ENCODE measurements at regions not wholly inside any gene's neighbourhood (a gene's known extent, or its start where the extent isn't known, plus 50 kb on each side); places are given as distances from the start of the nearest gene placed in this dataset.

- no peaks in the 10 kb centered on the region for H3F3A ChIP-seq (replicated peaks; ENCODE audit: low read depth)
- no peak overlapping the region for H3K27ac ChIP-seq (ENCODE audit: low read depth)
- no peak overlapping the region for H3K4me2 ChIP-seq
- H3K36me3 ChIP-seq (ENCODE audit: insufficient read depth): no peaks in the 10 kb centered on the region
- H3K79me2 ChIP-seq (replicated peaks; ENCODE audit: insufficient read depth): no peaks in the 10 kb centered on the region
- 0 out of 2 replicates have a peak, but pooled peaks cover 4% of the 10 kb centered on the region for H3K9me2 ChIP-seq (ENCODE audit: insufficient read depth)
- Mint-ChIP-seq H3K27ac (no peak overlapping the region), H3K9me3 (no peaks in the 10 kb centered on the region), H3K4me1 (peaks cover 4% of the 10 kb centered on the region; the same call in 2 of the 3 replicates), H3K36me3 (ENCODE audit: low read depth) (no peaks in the 10 kb centered on the region; the same call in 2 of the 3 replicates), H3K27me3 (ENCODE audit: insufficient read depth, low read depth, poor library complexity) (no peaks in the 10 kb centered on the region), H3K4me3 (no peak overlapping the region)
- H3K4me1 ChIP-seq (ENCODE audit: insufficient read depth): peaks cover 5% of the 10 kb centered on the region; the same call in 1 of the 2 replicates
- H2AFZ ChIP-seq: peak overlapping the region; percentile 45; the same call in 1 of the 2 replicates
- ATAC-seq: no peak
- DNase-seq (ENCODE audit: low spot score): no peak
- no peaks in the 10 kb centered on the region for H4K20me1 ChIP-seq (replicated peaks; ENCODE audit: insufficient read depth)
- H3K4me3 ChIP-seq: no peak overlapping the region
- no peak for TF ChIP-seq ZNF331 (CRISPR knock-in tag; IDR thresholded peaks at IDR 0.05; ENCODE audit: low read depth)
- TF ChIP-seq REST (IDR thresholded peaks at IDR 0.05; ENCODE audit: unreplicated experiment): no peak
- no peak for TF ChIP-seq EZH2phosphoT487 (IDR thresholded peaks at IDR 0.05; ENCODE audit: unreplicated experiment)
- no peak for TF ChIP-seq CREB1 (CRISPR knock-in tag; IDR thresholded peaks at IDR 0.05; ENCODE audit: low read depth)
- no peak for TF ChIP-seq CTCF (conservative IDR thresholded peaks at IDR 0.05; ENCODE audit: low read depth in 2 of 2)
- TF ChIP-seq ZNF114 (CRISPR knock-in tag; IDR thresholded peaks at IDR 0.05): no peak
- no peak for TF ChIP-seq STAT1 (IDR thresholded peaks at IDR 0.05; ENCODE audit: unreplicated experiment)
- no peak for TF ChIP-seq NANOG (IDR thresholded peaks at IDR 0.05; ENCODE audit: borderline replicate concordance)
- TF ChIP-seq ZNF462 (CRISPR knock-in tag; IDR thresholded peaks at IDR 0.05): no peak
- no peak for TF ChIP-seq POLR2AphosphoS5 (IDR thresholded peaks at IDR 0.05; ENCODE audit: low read depth)
- TF ChIP-seq EZH2 (IDR thresholded peaks at IDR 0.05; ENCODE audit: low read depth, unreplicated experiment): no peak
- no peak for TF ChIP-seq ETS1 (IDR thresholded peaks at IDR 0.05)
- TF ChIP-seq JUNB (IDR thresholded peaks at IDR 0.05; ENCODE audit: unreplicated experiment): no peak
- no peaks in the 10 kb centered on the region for H3K27me3 ChIP-seq (ENCODE audit: insufficient read depth)
These were observed 354.9 kb downstream of the GPAT3 start for GRCh38 chr4:83890816-83891215.

All from GM23338 (cell line).